ENCODE measurements at regions not wholly inside any gene's neighbourhood (a gene's known extent, or its start where the extent isn't known, plus 50 kb on each side); places are given as distances from the start of the nearest gene placed in this dataset.

DNA sequence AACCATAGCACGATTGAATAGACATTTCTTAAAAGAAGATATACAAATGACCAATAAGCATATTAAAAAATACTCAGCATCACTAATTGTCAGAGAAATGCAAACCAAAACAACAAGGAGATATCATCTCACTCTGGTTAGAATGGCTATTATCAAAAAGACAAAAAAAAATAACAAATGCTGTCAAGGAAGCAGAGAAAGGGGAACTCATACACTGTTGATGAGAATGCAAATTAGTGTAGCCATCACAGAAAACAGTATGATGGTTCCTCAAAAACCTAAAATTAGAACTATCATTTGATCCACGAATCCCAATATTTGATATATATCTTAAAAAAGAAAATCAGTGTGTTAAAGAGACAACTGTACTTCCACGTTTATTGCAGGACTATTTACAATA lies 71.7 kb upstream of the BANK1 start:
- no peak for TF ChIP-seq EZH2phosphoT487 (IDR thresholded peaks at IDR 0.05; ENCODE audit: borderline replicate concordance, low read length)
- TF ChIP-seq, protein P1, sequence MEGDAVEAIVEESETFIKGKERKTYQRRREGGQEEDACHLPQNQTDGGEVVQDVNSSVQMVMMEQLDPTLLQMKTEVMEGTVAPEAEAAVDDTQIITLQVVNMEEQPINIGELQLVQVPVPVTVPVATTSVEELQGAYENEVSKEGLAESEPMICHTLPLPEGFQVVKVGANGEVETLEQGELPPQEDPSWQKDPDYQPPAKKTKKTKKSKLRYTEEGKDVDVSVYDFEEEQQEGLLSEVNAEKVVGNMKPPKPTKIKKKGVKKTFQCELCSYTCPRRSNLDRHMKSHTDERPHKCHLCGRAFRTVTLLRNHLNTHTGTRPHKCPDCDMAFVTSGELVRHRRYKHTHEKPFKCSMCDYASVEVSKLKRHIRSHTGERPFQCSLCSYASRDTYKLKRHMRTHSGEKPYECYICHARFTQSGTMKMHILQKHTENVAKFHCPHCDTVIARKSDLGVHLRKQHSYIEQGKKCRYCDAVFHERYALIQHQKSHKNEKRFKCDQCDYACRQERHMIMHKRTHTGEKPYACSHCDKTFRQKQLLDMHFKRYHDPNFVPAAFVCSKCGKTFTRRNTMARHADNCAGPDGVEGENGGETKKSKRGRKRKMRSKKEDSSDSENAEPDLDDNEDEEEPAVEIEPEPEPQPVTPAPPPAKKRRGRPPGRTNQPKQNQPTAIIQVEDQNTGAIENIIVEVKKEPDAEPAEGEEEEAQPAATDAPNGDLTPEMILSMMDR (IDR thresholded peaks at IDR 0.05; ENCODE audit: low read depth, low read length, poor library complexity, severe bottlenecking): no peak
- Histone ChIP-seq H3K4me1 (ENCODE audit: control insufficient read depth, low read length) (no peaks in the 10 kb centered on the region), H3K27ac (ENCODE audit: low read depth, low read length) (no peak overlapping the region)

DNA sequence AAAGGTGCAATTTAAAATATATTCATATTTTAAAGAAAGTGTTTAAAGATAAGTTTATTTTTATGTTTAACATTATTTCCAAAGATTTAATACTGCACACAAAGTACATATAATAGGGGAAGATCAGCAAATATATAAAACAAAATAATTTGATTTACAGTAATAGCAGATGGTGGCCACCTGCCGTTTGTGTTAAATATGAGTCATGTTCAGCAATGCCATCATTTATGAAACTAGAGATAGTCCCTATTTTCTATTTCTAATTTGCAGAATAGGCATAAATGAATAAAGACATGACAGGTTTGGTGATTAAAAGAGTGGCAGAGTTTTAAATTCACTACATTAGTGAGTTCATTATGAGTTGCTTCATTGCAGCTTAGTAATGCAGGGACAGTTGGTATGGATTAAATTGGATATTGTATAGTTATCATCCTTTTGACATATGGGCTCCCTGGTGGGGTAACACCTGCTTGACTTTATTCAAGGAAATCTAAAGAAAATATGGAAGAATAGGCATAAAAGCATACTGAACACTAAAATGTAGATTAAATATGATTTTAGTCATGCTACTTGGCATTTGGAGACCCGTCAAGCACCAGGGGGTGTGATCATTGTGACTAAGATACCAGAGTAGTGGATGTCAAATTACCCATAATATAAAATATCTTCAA lies 78.8 kb upstream of the BANK1 start:
- no peak overlapping the region for H3K27ac ChIP-seq (ENCODE audit: low read depth, low read length)
- H3K9me2 ChIP-seq (replicated peaks; ENCODE audit: control insufficient read depth, low read length): no peaks in the 10 kb centered on the region
- no peaks in the 10 kb centered on the region for H3K4me1 ChIP-seq (ENCODE audit: control insufficient read depth, low read length)
- H3K9me3 ChIP-seq (ENCODE audit: control insufficient read depth, insufficient read depth, low read length): peaks cover 4% of the 10 kb centered on the region; the same call in 1 of the 2 replicates
- H3F3A ChIP-seq (ENCODE audit: control insufficient read depth, insufficient read depth): no peaks in the 10 kb centered on the region
- no peaks in the 10 kb centered on the region; the same call in 1 of the 2 replicates for H3K36me3 ChIP-seq (ENCODE audit: control insufficient read depth, low read length)
- no peaks in the 10 kb centered on the region for H4K20me1 ChIP-seq (ENCODE audit: control insufficient read depth, insufficient read depth, low read depth, low read length)
- H3K4me3 ChIP-seq (ENCODE audit: low read length): no peak overlapping the region
- no peaks in the 10 kb centered on the region for H3K27me3 ChIP-seq (ENCODE audit: control insufficient read depth, low read length)
- TF ChIP-seq EZH2phosphoT487 (IDR thresholded peaks at IDR 0.05; ENCODE audit: borderline replicate concordance, low read length): no peak
- TF ChIP-seq, protein P1 (IDR thresholded peaks at IDR 0.05; ENCODE audit: low read depth, low read length, poor library complexity, severe bottlenecking): no peak
- H3K4me2 ChIP-seq (ENCODE audit: low read length): no peak overlapping the region
- H3K79me2 ChIP-seq (ENCODE audit: control insufficient read depth, low read length): no peaks in the 10 kb centered on the region

More for the DNA sequence above, 71.7 kb upstream of the BANK1 start:
- no peaks in the 10 kb centered on the region for H4K20me1 ChIP-seq (ENCODE audit: control insufficient read depth, insufficient read depth, low read depth, low read length)
- H3K79me2 ChIP-seq (ENCODE audit: control insufficient read depth, low read length): no peaks in the 10 kb centered on the region
- H3F3A ChIP-seq (ENCODE audit: control insufficient read depth, insufficient read depth): no peaks in the 10 kb centered on the region
- no peaks in the 10 kb centered on the region for H3K36me3 ChIP-seq (ENCODE audit: control insufficient read depth, low read length)
- H3K27me3 ChIP-seq (ENCODE audit: control insufficient read depth, low read length): no peaks in the 10 kb centered on the region
- H3K4me2 ChIP-seq (ENCODE audit: low read length): no peak overlapping the region
- no peaks in the 10 kb centered on the region for H3K9me2 ChIP-seq (replicated peaks; ENCODE audit: control insufficient read depth, low read length)
- no peak overlapping the region for H3K4me3 ChIP-seq (ENCODE audit: low read length)
- peaks cover 8% of the 10 kb centered on the region; the same call in 1 of the 2 replicates for H3K9me3 ChIP-seq (ENCODE audit: control insufficient read depth, insufficient read depth, low read length)

DNA sequence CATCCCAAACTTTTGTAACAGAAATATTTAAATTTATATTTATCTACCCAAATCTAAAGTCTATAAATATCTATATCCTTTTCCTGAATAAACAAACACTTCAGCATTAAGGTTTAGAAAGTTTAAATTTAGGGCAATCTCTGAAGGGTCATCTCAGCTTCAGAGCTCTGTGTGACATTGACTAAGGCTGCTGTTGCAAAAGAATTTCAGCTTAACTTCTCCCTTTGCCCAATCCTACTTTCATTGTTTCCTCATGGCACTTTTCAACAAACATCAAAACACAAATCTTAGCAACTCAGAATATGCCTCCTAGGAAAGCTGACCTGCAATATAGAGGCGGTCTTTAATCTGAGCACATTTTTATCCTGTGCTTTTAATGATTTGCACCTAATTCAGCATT lies 79.7 kb upstream of the BANK1 start:
- Histone ChIP-seq H3K79me2 (ENCODE audit: control insufficient read depth, low read length) (no peaks in the 10 kb centered on the region), H3K9me3 (ENCODE audit: control insufficient read depth, insufficient read depth, low read length) (peaks cover 6% of the 10 kb centered on the region; the same call in 1 of the 2 replicates), H3K27ac (ENCODE audit: low read depth, low read length) (no peak overlapping the region), H3K4me2 (ENCODE audit: low read length) (no peak overlapping the region), H3F3A (ENCODE audit: control insufficient read depth, insufficient read depth) (no peaks in the 10 kb centered on the region), H3K4me3 (ENCODE audit: low read length) (no peak overlapping the region), H3K9me2 (replicated peaks; ENCODE audit: control insufficient read depth, low read length) (no peaks in the 10 kb centered on the region), H4K20me1 (ENCODE audit: control insufficient read depth, insufficient read depth, low read depth, low read length) (no peaks in the 10 kb centered on the region), H3K36me3 (ENCODE audit: control insufficient read depth, low read length) (no peaks in the 10 kb centered on the region; the same call in 1 of the 2 replicates), H3K27me3 (ENCODE audit: control insufficient read depth, low read length) (no peaks in the 10 kb centered on the region), H3K4me1 (ENCODE audit: control insufficient read depth, low read length) (no peaks in the 10 kb centered on the region)
- TF ChIP-seq, protein P1 (IDR thresholded peaks at IDR 0.05; ENCODE audit: low read depth, low read length, poor library complexity, severe bottlenecking): no peak
- no peak for TF ChIP-seq EZH2phosphoT487 (IDR thresholded peaks at IDR 0.05; ENCODE audit: borderline replicate concordance, low read length)
